Ovary (tissue), 7 donors: ENCODE measurements at regions not wholly inside any gene's neighbourhood (a gene's known extent, or its start where the extent isn't known, plus 50 kb on each side); places are given as distances from the start of the nearest gene placed in this dataset.
"Not testable (repeated sequence)": the region's sequence is repeated elsewhere in the genome, so short reads cannot be mapped to it uniquely, and the experiment has no call there.

Source experiments
- DNase-seq, 5 donors: peaks; one replicate each; pipeline ENCODE4 v3.0.0-alpha.2; 2019 to 2020
- H3K27ac ChIP-seq, 2 donors: fragments of 200-600 bp; one replicate each; pipeline versions ENCODE4 v1.5.1 to v1.8.0; 2019 to 2022
- H3K27me3 ChIP-seq: fragments of 200-600 bp; one replicate; pipeline ENCODE4 v1.8.0; 2022
- H3K36me3 ChIP-seq: fragments of 200-600 bp; sonication (generic); one replicate; pipeline ENCODE4 v1.5.1; 2019
- H3K4me1 ChIP-seq: one replicate; pipeline ENCODE4 v1.8.1; 2013; ENCODE audit warnings: mild to moderate bottlenecking, moderate library complexity; ENCODE audit not compliant: insufficient read depth
- H3K4me3 ChIP-seq: fragments of 200-600 bp; sonication (generic); one replicate; pipeline ENCODE4 v1.5.1; 2017
- H3K9me3 ChIP-seq, 2 donors: fragments of 200-600 bp in 1 of 2; sonication (generic) in 1 of 2; one replicate each; pipeline versions ENCODE4 v1.5.1 to v1.8.1; 2013 to 2019; ENCODE audit warnings: mild to moderate bottlenecking in 1 of 2, moderate library complexity in 1 of 2
- WGBS, 3 donors: extraction: QIAGEN DNeasy Blood & Tissue Kit in 1 of 3; methylation state at CpG; one replicate each; pipeline versions ENCODE4 v1.1.5 to v1.1.7; 2013 to 2017; 5-methylcytosine and 5-hydroxymethylcytosine counted together
- intact Hi-C, 4 donors: fragments of 100-400 bp; cut with DNase I; formaldehyde crosslinking; loops; one replicate each; pipeline versions ENCODE4 v1.11.0 to v1.15.1; 2022 to 2023
- donor health status: DM: no; HTN: no; CAD: no; lungs with moderate emphysema.
- donor health status: DM: no; HTN: no; CAD: no.
- donor health status: Bipolar disorder and iron deficiency.
- donor health status: DM: no; HTN: no; CAD: no.
- donor health status: DM: yes; HTN: yes; CAD: no.

GRCh38 chr2:111374734-111375133 lies 254.0 kb downstream of the BCL2L11 start:
- WGBS, 3 donors, result 88 to 100% (median 95%) methylated on average over 1 to 2 of the region's 3 CpGs
- DNase-seq, intact Hi-C loops, H3K27ac ChIP-seq, H3K4me3 ChIP-seq, H3K27me3 ChIP-seq, H3K36me3 ChIP-seq, H3K9me3 ChIP-seq, H3K4me1 ChIP-seq: not testable (repeated sequence)

GRCh38 chr2:111375320-111375883 lies 254.7 kb downstream of the BCL2L11 start:
- H3K4me1 ChIP-seq, H3K36me3 ChIP-seq, intact Hi-C loops, DNase-seq, H3K4me3 ChIP-seq, H3K9me3 ChIP-seq, H3K27ac ChIP-seq, H3K27me3 ChIP-seq: not testable (repeated sequence)
- WGBS, 3 donors, result 76 to 95% (median 93%) methylated on average over 7 to 8 of the region's 8 CpGs

- whole genome bisulfite sequencing, 3 donors, result 63 to 69% (median 65%) methylated on average over 3 of the region's 9 CpGs
Observed at GRCh38 chr2:111376272-111376970, 255.7 kb downstream of the BCL2L11 start.

GRCh38 chr2:111376971-111377352 lies 256.2 kb downstream of the BCL2L11 start:
- H3K36me3 ChIP-seq, H3K27me3 ChIP-seq, H3K4me1 ChIP-seq, intact Hi-C loops, H3K27ac ChIP-seq, DNase-seq, H3K4me3 ChIP-seq, H3K9me3 ChIP-seq: not testable (repeated sequence)
- 76 to 84% (median 82%) methylated on average over 5 to 6 of the region's 7 CpGs for WGBS, 3 donors

More at GRCh38 chr2:111376272-111376970, 255.7 kb downstream of the BCL2L11 start:
- DNase-seq, H3K36me3 ChIP-seq, H3K4me1 ChIP-seq, H3K27me3 ChIP-seq, H3K9me3 ChIP-seq, H3K27ac ChIP-seq, intact Hi-C loops, H3K4me3 ChIP-seq: not testable (repeated sequence)

GRCh38 chr2:111377386-111377959 lies 256.8 kb downstream of the BCL2L11 start:
- H3K27me3 ChIP-seq, H3K4me3 ChIP-seq, intact Hi-C loops, H3K27ac ChIP-seq, H3K36me3 ChIP-seq, H3K4me1 ChIP-seq, H3K9me3 ChIP-seq, DNase-seq: not testable (repeated sequence)
- WGBS, 3 donors, result 85 to 98% (median 98%) methylated on average over 4 to 5 of the region's 13 CpGs

GRCh38 chr2:111378348-111378747 lies 257.6 kb downstream of the BCL2L11 start:
- DNase-seq, H3K27me3 ChIP-seq, intact Hi-C loops, H3K36me3 ChIP-seq, H3K4me1 ChIP-seq, H3K4me3 ChIP-seq, H3K27ac ChIP-seq, H3K9me3 ChIP-seq: not testable (repeated sequence)
- WGBS, 3 donors, result no CpG with 5 or more reads among the region's 3 CpGs

- H3K27ac ChIP-seq, H3K27me3 ChIP-seq, H3K4me3 ChIP-seq, H3K4me1 ChIP-seq, H3K36me3 ChIP-seq, H3K9me3 ChIP-seq, intact Hi-C loops, DNase-seq: not testable (repeated sequence)
- 66 to 77% methylated on average over 4 of the region's 5 CpGs; no CpG with 5 or more reads in 1 of the 3 donors for WGBS, 3 donors
Observed at GRCh38 chr2:111380733-111381439, 260.2 kb downstream of the BCL2L11 start.

- H3K27me3 ChIP-seq, H3K9me3 ChIP-seq, H3K4me3 ChIP-seq: not testable (repeated sequence)
Observed at GRCh38 chr2:111381530-111382306, 261.0 kb downstream of the BCL2L11 start.

GRCh38 chr2:111382507-111382906 lies 261.8 kb downstream of the BCL2L11 start:
- H3K4me1 ChIP-seq, H3K4me3 ChIP-seq, H3K36me3 ChIP-seq, DNase-seq, H3K27me3 ChIP-seq, H3K27ac ChIP-seq, intact Hi-C loops, H3K9me3 ChIP-seq: not testable (repeated sequence)
- 90 to 96% (median 92%) methylated on average over 2 to 3 of the region's 3 CpGs for WGBS, 3 donors

More at GRCh38 chr2:111381530-111382306, 261.0 kb downstream of the BCL2L11 start:
- intact Hi-C loops, H3K27ac ChIP-seq, DNase-seq, H3K36me3 ChIP-seq, H3K4me1 ChIP-seq: not testable (repeated sequence)
- 93 to 97% (median 93%) methylated on average over 2 to 9 of the region's 11 CpGs for whole genome bisulfite sequencing, 3 donors

- H3K4me1 ChIP-seq, H3K27ac ChIP-seq, DNase-seq, H3K4me3 ChIP-seq, intact Hi-C loops, H3K36me3 ChIP-seq, H3K27me3 ChIP-seq, H3K9me3 ChIP-seq: not testable (repeated sequence)
- WGBS, 3 donors, result 87 to 93% (median 91%) methylated on average over 10 to 11 of the region's 12 CpGs
Observed at GRCh38 chr2:111383311-111383710, 262.6 kb downstream of the BCL2L11 start.
